ENCODE measurements at regions not wholly inside any gene's neighbourhood (a gene's known extent, or its start where the extent isn't known, plus 50 kb on each side); places are given as distances from the start of the nearest gene placed in this dataset.

DNA sequence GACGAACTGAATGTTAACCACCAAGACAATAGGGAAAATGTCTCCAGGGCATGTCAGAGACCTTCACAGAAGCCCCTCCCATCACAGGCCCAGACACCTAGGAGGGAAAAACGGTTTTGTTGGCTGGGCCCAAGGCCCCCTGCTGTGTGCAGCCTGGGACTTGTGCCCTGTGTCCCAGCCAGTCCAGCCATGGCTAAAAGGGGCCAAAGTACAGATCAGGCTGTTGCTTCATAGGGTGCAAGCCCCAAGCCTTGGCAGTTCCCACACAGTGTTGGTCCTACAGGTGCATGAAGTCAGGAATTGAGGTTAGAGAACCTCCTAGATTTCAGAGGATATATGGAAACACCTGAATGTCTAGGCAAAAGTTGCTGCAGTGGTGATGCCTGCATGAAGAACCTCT lies 428.7 kb downstream of the SUCLA2 start:
- no peak overlapping the region for H2AK5ac ChIP-seq (ENCODE audit: insufficient read length, low read length)
- DNase-seq, result no peak
- Mint-ChIP-seq H3K36me3 (ENCODE audit: insufficient read depth in 1 of 3, low read depth in 3 of 3) (peaks cover 15 to 46% (median 40%) of the 10 kb centered on the region in 3 experiments), H3K9me3 (peaks cover 72 to 73% of the 10 kb centered on the region in 2 experiments), H3K4me1 (no peaks in the 10 kb centered on the region), H3K27me3 (ENCODE audit: low read depth) (no peaks in the 10 kb centered on the region), H3K4me3 (no peak overlapping the region), H3K27ac (no peak overlapping the region)
- no peaks in the 10 kb centered on the region for H3K79me1 ChIP-seq (ENCODE audit: insufficient read depth, low read depth, low read length, poor library complexity, severe bottlenecking)
- no peak overlapping the region for H3K4me2 ChIP-seq (ENCODE audit: insufficient read depth, insufficient read length, low read length)
- no peaks in the 10 kb centered on the region for H3K79me2 ChIP-seq (ENCODE audit: insufficient read depth, low read length)
- no peak overlapping the region for H3T11ph ChIP-seq (ENCODE audit: low read length)
- H2BK12ac ChIP-seq (ENCODE audit: insufficient read length, low read depth, low read length), result no peak overlapping the region
- TF ChIP-seq, protein P1, sequence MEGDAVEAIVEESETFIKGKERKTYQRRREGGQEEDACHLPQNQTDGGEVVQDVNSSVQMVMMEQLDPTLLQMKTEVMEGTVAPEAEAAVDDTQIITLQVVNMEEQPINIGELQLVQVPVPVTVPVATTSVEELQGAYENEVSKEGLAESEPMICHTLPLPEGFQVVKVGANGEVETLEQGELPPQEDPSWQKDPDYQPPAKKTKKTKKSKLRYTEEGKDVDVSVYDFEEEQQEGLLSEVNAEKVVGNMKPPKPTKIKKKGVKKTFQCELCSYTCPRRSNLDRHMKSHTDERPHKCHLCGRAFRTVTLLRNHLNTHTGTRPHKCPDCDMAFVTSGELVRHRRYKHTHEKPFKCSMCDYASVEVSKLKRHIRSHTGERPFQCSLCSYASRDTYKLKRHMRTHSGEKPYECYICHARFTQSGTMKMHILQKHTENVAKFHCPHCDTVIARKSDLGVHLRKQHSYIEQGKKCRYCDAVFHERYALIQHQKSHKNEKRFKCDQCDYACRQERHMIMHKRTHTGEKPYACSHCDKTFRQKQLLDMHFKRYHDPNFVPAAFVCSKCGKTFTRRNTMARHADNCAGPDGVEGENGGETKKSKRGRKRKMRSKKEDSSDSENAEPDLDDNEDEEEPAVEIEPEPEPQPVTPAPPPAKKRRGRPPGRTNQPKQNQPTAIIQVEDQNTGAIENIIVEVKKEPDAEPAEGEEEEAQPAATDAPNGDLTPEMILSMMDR (conservative IDR thresholded peaks at IDR 0.05), result no peak
- peaks cover 29% of the 10 kb centered on the region for H3K9me3 ChIP-seq (ENCODE audit: control insufficient read depth, low read depth, low read length)
- H4K20me1 ChIP-seq (ENCODE audit: control insufficient read depth, insufficient read depth, insufficient read length), result no peaks in the 10 kb centered on the region
- H3K18ac ChIP-seq (ENCODE audit: insufficient read length, low read depth, low read length), result no peak overlapping the region
- H3K9ac ChIP-seq (ENCODE audit: extremely low read depth, insufficient read length, low read length), result no peak overlapping the region
- H3K27me3 ChIP-seq (ENCODE audit: insufficient read depth, low read length), result no peaks in the 10 kb centered on the region
- no peak overlapping the region for H3K23ac ChIP-seq (ENCODE audit: insufficient read length, low read depth, low read length)
- H4K5ac ChIP-seq (ENCODE audit: insufficient read length, low read depth, low read length), result no peak overlapping the region
- H4K8ac ChIP-seq (replicated peaks; ENCODE audit: insufficient read length, low read depth, low read length), result no peak overlapping the region
- H2BK15ac ChIP-seq (ENCODE audit: low read depth, low read length), result no peak overlapping the region
- H3K4me1 ChIP-seq (ENCODE audit: insufficient read depth, low read length), result no peaks in the 10 kb centered on the region
- no peak overlapping the region for H3K56ac ChIP-seq (ENCODE audit: insufficient read length, low read depth, low read length)
- H2BK5ac ChIP-seq (ENCODE audit: insufficient read length, low read length), result no peak overlapping the region
- no CpG with 5 or more reads among the region's 2 CpGs for WGBS (ENCODE audit: extremely low coverage, insufficient read length, low lambda C conversion rate)
- H4K91ac ChIP-seq (ENCODE audit: insufficient read length, low read depth, low read length), result no peak overlapping the region
- H3K27ac ChIP-seq (ENCODE audit: insufficient read length, low read depth, low read length), result no peak overlapping the region
- no peak overlapping the region for H2AFZ ChIP-seq (ENCODE audit: low read length)
- H3K14ac ChIP-seq (ENCODE audit: insufficient read depth, low read length), result no peak overlapping the region
- H3K23me2 ChIP-seq (ENCODE audit: insufficient read length, low read depth, low read length, poor library complexity, severe bottlenecking), result no peaks in the 10 kb centered on the region
- no peak overlapping the region for H2BK120ac ChIP-seq (ENCODE audit: low read depth, low read length, poor library complexity, severe bottlenecking)
- no peak overlapping the region for H3K4ac ChIP-seq (ENCODE audit: low read depth, low read length)
- H2BK20ac ChIP-seq (ENCODE audit: low read depth, low read length, poor library complexity, severe bottlenecking), result no peak overlapping the region

All from H9 (cell line).